NK-92 (cell line): ENCODE measurements at regions not wholly inside any gene's neighbourhood (a gene's known extent, or its start where the extent isn't known, plus 50 kb on each side); places are given as distances from the start of the nearest gene placed in this dataset.
"Not testable (repeated sequence)": the region's sequence is repeated elsewhere in the genome, so short reads cannot be mapped to it uniquely, and the experiment has no call there.

Source experiments
- DNase-seq: peaks from one replicate; lab custom pipeline; 2025; ENCODE audit not compliant: unreplicated experiment; lab: John Stamatoyannopoulos, UW

DNA sequence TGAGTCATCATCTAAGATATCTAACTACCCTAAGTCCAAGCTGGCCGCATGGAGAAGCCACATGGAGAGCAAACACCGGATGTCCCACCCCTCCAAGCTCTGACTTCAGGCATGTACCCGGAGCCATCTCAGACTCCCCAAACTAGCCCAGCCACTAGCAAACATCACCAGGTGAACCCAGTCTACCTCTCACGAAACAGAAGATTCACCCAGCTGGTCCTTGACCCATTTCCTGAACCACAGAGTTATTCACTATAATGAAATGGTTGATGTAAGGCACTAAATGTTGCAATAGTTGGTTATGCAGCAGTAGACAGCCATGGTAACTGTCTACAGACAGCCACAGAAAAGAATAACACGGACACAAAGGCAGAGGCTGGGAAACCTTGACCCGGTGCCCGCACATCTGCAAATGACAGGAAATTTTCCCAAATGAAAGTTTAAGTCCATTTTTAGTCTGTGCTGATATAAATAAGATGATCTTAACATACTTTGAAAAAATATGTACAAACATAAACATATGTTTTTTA, 265.5 kb upstream of the ATP10A start:
- no peak for DNase-seq

DNA sequence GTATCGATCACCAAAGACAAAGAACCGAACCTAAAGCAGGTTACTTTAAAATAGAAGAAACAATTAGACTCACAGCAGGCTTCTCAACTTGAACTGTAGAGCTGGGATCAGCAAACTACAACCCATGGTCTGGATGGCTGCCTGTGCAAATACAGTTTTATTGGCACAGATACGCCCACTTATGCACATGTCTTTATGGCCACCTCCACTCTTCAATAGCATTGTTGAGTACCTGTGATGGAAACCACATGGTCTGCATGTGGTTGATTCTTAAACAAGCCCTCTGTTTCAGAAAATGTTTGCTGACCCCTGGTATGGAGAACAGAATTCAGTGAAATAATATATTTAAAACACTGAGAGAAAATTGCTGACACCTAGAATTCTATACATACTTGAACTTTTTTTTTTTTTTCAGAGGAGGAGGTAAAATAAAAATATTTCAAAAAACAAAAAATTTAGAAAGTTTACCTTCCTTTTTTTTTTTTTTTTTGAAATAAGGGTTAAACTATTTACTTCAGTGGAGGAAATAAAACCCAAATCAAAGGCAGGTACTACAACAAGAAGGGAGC, 263.8 kb upstream of the ATP10A start:
- DNase-seq, result no peak

DNA sequence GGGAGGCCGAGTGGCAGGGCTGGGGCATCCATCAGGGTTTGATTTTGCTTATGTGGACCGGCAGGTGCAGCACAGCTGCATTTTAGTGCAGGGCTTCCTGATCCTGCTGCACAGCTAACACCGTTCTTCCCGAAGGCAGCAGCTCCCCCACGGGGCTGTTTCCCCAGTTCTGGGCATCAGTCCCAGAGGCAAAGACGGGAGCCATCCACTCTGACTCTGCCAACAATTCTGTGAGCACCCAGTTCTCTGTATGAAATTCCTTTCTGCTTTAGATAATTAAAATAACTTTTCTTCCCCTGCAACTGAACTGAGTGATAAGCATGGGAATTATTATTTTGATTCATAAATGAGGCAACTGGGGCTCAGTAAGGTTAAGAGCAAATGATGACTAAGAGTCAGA, 262.9 kb upstream of the ATP10A start:
- DNase-seq, result no peak

DNA sequence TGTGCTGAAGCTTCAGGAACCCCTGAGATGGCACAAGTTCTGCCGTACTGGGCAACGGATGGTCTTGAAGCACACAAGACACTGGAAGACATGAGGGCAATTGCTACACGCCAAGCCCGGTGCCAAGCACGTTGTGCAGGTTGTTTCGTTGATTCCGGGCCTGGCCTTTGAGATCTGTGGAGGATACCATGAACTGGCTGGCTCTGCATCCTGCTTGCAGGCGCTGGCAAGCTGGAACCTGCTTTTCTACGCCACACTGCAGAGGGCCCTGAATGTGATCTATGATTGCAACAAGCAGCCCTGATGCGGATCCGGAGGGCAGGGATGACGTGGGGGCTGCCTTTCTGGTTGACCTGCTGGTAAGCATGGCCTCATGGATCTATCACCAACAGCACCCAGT, 262.5 kb upstream of the ATP10A start:
- no peak for DNase-seq

DNA sequence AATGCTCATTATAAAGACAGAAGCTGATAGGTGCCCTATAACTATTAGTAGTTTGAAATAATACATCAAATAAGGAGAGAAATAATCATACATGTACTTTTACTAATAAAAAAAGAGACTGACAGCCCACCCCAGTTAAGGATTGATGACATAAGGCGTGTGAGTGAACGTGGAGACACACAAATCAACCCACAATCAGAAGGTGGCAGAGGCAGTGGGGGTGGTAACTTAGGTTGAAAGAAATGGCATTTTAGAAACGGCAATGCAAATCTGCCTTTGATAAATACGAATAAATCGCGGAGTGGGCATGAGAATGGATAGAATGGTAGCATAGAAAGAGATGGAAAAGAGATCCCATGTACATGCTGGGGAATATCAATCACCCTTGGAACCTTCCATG, 256.2 kb upstream of the ATP10A start:
- no peak for DNase-seq

DNA sequence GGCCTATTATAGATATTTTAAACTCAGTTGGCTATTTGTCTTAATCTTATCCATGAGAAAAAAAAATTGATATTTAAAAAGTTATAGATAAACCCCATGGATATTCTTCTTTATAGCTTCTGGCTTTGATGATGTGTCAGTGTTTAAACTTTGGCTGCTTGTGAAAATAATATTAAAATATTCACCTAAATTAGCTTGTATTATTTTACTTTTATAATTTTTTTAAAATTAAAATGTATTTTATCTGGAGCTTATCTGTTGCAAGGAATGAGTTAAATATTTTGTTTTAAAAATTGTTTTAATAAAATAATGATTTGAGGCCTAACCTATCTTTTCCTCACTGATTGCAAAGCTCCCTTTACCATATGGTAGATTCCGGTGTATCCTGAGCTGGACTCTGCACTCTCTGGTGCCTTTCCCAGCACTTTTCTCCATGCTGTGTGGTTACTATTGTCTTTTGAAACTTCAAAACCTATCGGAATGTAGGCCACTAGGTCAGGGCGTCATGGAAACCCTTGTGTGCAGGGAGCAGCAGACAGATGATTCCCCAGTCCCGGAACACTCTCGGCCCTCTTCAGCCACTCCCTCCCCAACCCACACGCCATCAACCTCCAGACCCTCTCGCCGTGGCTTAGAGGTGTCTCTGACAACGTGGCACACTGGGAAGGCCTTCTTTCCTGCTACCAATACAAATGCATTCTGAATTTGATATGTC, 252.3 kb upstream of the ATP10A start:
- no peak for DNase-seq

DNA sequence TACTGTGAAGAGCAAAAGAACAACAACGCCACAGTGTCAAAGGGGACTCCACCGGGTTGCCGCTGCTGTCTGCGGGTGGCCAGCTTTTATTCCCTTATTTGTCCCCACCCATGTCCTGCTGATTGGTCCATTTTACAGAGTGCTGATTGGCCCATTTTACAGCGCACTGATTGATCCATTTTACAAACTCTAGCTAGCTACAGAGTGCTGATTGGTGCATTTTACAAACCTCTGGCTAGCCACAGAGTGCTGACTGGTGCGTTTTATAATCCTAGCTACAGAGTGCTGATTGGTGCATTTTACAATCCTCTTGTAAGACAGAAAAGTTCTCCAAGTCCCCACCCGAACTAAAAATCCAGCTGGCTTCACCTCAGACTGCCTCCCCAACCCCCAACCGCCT, 251.0 kb upstream of the ATP10A start:
- not testable (repeated sequence) for DNase-seq

DNA sequence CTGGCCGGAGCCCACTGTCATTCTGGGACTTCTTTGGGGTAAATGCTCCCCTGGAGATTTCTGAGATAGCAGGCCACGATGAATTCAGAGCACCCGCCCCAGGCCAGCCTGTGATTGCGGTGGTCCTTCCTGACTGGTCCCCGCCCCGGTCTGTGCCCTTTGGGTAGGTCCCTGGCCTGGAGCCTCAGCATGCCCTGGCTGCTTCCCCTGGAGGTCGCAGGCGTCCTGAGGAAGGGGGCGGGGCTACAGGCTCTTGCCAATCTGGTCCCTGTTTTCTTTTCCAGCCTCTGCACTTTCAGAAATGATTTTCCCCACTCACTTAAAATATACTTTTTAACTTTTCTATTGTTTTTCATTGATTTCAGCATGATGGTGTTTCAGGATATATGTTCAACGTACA, 250.2 kb upstream of the ATP10A start:
- no peak for DNase-seq

DNA sequence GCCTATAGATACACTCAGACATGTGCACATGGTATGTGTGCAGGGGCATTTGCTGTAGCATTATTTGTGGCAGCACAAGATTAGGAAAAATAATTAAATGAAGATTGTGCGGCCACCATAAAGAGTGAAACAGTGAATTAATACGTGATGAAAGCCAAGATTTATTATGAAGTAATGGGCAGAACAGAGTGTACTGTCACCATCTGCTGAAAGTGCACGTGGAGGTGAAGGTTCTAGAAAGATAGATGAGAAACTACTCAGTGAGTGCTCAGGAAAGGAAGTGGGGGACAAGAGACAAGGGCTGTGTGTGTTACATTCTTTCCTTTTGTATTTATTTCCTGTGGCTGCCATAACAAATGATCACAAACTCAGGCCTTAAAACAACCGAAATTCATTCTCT, 246.1 kb upstream of the ATP10A start:
- DNase-seq, result no peak

DNA sequence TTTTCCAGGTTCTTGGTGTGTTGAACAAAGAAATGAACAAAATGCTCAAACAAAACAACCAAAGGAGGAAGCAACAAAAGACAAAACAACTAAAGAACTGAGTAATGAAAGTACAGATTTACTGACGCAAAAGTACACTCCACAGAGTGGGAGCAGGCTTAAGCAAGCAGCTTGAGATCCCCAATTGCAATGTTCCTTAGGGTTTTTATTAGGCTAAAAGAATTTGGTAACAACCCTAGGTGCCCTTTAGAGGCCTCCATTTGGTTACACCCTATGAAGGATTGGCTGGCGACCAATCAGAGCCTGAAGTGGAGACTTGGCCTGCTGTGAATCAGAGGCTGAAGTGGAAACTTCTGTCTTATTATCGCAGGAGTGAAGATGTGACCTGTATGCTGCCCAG, 243.4 kb upstream of the ATP10A start:
- DNase-seq, result no peak

DNA sequence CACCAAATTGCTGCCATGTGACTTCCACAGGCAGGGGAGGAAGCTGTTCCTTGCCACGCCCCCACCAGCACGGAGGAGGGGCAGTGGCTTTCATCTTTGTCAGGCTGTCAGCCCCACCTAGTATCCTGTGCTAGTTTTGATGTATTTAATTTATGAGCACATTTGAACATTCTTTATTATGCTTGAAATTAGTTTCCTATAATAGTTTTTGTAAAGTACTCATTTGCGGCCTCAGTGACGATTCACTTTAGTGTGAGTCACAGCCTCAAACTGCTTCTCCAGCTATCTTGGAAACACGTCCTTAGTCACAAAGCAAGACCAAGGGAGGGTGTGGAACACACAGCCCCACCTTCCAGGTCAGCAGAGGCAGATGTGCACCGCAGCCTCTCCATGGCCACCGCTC, 239.9 kb upstream of the ATP10A start:
- DNase-seq, result no peak

DNA sequence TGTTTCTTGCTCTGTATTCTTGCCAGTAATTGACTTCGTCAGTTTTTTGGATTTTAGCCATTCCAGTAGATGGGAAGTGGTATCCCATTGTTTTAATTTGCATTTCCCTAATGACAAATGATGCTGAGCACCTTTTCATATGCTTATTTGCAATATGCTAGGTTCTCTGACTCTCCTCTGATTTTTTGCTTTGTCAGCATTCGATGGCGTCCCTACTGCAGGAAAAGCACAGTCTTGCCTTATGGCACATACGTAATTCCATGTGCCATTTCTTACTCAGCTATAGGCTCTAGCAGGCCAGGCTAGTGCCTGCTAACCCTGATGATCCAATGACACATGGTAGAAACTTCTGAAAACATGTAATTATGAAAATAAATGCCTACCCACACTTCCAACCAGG, 239.2 kb upstream of the ATP10A start:
- DNase-seq, result no peak

DNA sequence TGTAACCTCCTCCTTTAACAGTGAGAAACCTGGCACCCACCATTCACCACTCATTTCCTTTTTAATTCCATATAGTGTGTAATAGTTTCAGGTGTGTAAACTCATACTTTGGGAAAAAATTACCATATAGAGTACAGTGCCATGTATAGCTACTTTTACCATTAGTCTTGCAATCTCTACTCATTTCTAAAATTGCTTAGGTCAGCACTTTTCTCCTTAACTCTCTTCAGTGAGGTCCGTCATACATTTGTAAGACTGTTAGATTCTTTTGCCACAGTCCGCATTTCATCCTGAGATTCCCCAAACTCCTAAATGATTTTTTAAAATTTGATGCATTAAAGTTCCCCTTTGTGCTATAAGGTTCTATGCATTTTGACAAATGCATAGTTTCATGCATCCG, 238.3 kb upstream of the ATP10A start:
- DNase-seq, result no peak

DNA sequence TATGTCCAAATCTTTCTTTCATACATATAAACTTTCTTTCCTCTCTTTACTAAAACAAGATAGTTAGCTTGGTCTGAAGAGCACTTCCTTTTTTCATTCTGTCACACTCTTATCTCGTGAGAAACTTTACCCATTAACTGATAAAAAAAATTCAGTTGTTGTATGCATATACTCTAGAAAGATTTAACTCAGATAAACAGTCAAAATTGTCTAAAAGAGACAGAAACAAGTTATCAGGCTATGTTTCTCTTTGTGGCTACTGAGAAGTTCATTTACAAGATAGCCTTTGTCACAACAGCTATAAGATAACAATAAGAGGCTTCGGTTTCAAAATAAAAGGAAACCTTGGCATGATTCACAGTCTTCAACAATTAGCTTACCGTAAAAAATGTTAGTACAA, 235.7 kb upstream of the ATP10A start:
- no peak for DNase-seq

DNA sequence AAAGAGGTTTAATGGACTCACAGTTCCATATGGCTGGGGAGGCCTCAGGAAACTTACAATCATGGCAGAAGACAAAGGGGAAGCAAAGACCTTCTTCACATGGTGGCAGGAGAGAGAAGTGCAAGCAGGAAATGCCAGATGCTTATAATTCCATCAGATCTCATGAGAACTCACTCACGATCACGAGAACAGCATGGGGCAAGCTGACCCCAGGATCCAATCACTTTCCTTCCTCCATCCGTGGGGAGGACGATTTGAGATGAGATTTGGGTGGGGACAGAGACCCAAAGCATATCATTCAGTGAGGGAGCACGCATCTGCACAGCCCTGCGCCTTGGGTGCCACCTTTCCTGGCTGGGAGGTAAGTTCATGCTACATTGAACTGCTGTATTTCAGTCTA, 234.1 kb upstream of the ATP10A start:
- no peak for DNase-seq

DNA sequence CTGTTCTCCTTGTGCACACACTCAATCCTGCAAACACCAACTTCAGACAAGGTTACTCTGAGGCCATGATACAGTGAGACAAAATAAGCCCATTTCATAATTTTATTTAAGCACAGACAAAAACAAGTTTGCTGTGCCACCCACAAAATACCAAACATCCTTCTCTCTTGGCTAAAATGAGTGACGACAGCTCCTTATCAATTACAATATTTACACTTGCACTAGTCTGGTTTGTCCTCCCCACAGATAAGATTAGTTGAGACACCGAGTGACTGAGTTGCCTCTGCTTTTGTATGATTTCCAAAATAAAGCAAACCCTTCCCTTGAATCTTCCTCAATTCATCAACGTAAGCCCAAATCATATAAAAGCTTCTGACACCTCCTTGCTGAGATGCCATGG, 233.5 kb upstream of the ATP10A start:
- no peak for DNase-seq

DNA sequence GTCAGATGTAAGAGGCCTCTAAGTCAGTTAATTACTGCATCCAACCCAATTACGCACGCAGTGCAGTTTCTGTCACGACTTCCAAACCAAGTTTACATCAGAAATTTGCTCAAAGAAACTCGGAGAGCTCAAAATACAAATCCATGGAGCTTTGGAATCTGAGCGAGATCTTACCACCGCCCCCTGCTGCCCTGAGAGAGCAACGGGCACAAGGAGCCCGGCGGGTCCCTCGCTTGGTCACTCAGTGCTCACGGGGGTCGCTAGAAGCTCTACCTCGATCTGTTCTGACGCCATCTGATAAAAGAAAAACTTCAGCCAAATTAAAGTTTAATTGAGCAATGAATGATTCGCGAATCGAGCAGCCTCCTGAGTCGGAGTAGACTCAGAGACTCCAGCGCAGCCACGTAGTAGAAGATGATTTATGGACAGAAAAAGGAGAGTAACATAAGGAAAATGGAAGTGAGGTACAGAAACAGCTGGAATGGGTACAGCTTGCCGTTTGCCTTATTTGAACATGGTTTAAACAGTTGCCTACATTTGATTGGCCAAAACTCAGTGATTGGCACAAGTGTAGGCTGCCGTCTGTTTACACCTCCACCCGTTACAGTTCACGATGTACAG, 232.7 kb upstream of the ATP10A start:
- DNase-seq, result no peak

DNA sequence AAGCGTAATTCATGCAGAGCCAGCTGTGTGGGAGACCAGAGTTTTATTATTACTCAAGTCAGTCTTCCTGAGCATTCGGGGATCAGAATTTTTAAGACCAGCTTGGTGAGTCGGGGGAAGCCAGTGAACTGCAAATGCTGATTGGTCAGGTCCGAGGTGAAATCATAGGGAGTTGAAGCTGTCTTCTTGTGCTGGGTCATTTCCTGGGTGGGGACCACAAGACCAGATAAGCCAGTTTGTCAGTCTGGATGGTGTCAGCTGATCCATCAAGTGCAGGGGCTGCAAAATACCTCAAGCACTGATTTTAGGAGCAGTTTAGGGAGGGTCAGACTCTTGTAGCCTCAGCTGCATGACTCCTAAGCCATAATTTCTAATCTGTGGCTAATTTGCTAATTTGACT, 228.1 kb upstream of the ATP10A start:
- no peak for DNase-seq

DNA sequence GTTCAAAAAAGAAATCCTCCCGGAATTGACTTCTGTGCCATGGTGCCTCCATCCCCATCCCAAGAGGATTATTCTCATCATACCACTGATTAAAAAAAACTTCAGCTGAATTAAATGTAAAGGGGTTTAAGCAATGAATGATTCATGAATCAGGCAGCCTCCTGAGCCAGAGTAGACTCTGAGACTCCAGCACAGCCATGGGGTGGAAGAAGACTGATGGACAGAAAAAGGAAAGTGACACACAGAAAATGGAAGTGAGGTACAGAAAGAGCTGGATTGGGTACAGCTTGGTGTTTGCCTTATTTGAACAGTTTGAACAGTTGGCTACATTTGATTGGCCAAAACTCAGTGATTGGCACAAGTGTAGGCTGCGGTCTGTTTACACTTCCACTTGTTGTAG, 224.8 kb upstream of the ATP10A start:
- no peak for DNase-seq

DNA sequence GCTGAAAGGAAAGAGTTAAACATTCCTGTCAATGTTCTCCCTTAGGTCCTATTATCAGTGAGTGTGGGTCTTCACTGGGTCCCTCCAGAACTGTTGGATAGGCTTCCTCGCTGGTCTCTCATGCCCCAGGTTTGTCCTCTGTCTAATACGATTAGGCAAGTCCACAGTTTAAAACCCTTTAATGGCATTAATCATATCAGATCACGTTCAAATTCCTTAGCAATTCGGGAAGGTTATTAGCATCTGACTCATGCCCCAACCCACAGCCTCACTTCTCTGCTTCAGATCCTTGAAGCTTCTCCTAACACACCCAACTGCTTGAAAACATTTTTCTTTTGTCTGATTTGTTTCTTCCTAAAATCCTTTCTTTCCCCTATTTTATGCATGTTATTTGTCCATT, 224.3 kb upstream of the ATP10A start:
- DNase-seq, result no peak

DNA sequence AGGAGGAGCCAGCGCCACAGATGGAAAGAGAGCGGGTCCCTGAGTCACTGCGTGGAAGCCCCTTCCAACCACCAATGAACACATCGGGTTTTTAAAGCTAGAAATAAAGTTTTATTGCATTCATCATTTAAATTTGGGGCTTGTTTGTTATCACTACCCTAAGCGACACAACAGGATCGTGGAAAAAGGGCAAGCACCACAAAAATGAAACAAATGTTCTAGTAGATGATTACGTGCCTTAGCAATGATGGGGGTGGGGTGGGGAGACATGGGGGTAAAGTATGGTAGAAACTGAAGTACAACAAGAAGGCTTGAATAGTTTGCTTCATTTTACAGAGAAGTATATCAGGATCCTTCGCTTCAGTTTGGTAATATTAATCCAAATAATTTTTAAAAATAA, 221.6 kb upstream of the ATP10A start:
- DNase-seq, result no peak

DNA sequence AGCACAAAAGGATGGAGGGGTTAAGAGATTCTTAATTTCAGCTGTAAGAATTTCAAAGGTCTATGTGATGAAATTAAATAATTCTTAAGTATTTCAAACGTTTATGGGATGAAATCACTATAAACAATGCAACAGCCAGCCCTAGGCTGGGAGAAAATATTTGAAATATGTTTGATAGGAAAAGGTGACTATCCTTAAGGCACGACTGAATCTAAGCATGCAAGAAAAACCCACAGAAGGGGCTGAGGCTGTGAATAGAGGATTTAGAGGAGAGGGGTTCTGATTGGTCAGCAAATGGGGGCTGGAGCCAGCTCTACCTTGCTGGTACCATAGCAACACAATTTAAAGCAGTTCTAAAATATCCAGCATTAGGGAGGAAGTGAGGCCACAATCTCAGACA, 220.8 kb upstream of the ATP10A start:
- no peak for DNase-seq

DNA sequence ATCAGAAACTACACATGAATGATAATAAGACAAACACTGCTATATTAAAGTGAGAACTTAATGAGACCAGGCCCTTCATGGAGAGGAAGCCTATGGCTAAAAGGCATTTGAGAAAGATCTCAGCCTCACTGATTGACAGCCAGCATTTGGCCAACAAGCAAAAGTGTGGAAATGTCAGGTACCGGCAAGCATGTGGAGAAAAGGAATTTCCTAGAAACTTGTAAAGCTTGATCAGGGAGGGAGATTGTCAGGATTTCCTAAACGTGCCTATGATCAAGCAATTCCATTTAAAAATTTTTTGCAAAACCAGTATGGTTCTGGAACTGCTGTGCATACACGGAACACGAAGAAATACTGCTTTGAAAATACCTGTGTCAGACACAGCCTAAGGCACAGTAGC, 220.3 kb upstream of the ATP10A start:
- no peak for DNase-seq
